Gastroesophageal sphincter (tissue), 3 donors: ENCODE measurements at regions not wholly inside any gene's neighbourhood (a gene's known extent, or its start where the extent isn't known, plus 50 kb on each side); places are given as distances from the start of the nearest gene placed in this dataset.

Experiments used
- EP300 ChIP-seq: sonication (generic); formaldehyde crosslinking; IDR thresholded peaks from one replicate; pipeline ENCODE4 v1.6.1; 2017; ENCODE audit warnings: antibody characterized with exemption, mild to moderate bottlenecking
- TF ChIP-seq, protein P1 (sequence below), 4 experiments: fragments of 200-600 bp in 2 of 4; fragments of 450-650 bp in 2 of 4; sonication (generic) in 1 of 4; IDR thresholded peaks; one replicate each; pipeline ENCODE4 v1.5.1; 2017 to 2019; ENCODE audit warnings: antibody characterized with exemption in 4 of 4, mild to moderate bottlenecking in 2 of 4, moderate library complexity in 2 of 4

DNA sequence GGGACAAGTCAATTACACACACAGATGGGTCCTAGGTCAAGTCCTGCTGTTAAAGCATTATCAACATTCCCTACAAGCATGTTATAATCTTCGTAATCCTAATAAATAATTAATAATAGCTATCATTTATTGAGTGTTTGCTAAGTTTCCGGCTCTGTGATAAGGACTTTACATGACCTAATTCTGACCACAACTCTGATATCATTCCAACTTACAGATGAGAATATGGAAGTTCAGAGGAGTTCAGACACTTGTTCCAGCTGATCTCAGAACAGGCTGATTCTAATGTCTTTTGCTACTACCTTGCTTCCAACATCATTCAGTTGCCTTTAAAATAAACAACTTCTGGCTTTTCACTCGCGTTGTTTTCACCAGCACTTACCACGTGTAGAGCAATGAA is 770.1 kb upstream of the CXADR start:
- TF ChIP-seq, protein P1, sequence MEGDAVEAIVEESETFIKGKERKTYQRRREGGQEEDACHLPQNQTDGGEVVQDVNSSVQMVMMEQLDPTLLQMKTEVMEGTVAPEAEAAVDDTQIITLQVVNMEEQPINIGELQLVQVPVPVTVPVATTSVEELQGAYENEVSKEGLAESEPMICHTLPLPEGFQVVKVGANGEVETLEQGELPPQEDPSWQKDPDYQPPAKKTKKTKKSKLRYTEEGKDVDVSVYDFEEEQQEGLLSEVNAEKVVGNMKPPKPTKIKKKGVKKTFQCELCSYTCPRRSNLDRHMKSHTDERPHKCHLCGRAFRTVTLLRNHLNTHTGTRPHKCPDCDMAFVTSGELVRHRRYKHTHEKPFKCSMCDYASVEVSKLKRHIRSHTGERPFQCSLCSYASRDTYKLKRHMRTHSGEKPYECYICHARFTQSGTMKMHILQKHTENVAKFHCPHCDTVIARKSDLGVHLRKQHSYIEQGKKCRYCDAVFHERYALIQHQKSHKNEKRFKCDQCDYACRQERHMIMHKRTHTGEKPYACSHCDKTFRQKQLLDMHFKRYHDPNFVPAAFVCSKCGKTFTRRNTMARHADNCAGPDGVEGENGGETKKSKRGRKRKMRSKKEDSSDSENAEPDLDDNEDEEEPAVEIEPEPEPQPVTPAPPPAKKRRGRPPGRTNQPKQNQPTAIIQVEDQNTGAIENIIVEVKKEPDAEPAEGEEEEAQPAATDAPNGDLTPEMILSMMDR (IDR thresholded peaks at IDR 0.05), result no peak
- no peak for TF ChIP-seq EP300
